Breast epithelium (tissue), 3 donors: ENCODE measurements at regions not wholly inside any gene's neighbourhood (a gene's known extent, or its start where the extent isn't known, plus 50 kb on each side); places are given as distances from the start of the nearest gene placed in this dataset.

Experiments used
- CTCF ChIP-seq, 3 donors: fragments of 450-650 bp; IDR thresholded peaks; one replicate each; pipeline ENCODE4 v1.5.1; 2016 to 2017; ENCODE audit warnings: antibody characterized with exemption in 3 of 3, mild to moderate bottlenecking in 3 of 3, moderate library complexity in 3 of 3
- POLR2A ChIP-seq: fragments of 450-650 bp; IDR thresholded peaks from one replicate; pipeline ENCODE4 v1.6.1; 2016; ENCODE audit warnings: antibody characterized with exemption, mild to moderate bottlenecking, moderate library complexity
- POLR2AphosphoS5 ChIP-seq, 3 donors: sonication (generic); formaldehyde crosslinking; IDR thresholded peaks; one replicate each; pipeline ENCODE4 v1.6.1; 2017; ENCODE audit warnings: antibody characterized with exemption in 3 of 3

GRCh38 chr7:124137664-124138063 is 104.8 kb upstream of the TMEM229A start:
- TF ChIP-seq POLR2AphosphoS5 (IDR thresholded peaks at IDR 0.05) (no peak), CTCF (IDR thresholded peaks at IDR 0.05) (no peak), POLR2A (no peak)
